Fibroblast of lung (primary cell): ENCODE measurements at regions not wholly inside any gene's neighbourhood (a gene's known extent, or its start where the extent isn't known, plus 50 kb on each side); places are given as distances from the start of the nearest gene placed in this dataset.

Experiments used
- CTCF ChIP-seq, 2 donors: IDR thresholded peaks in 1 of 2; conservative IDR thresholded peaks in 1 of 2; 1 replicate in 1 of 2; 2 replicates in 1 of 2; pipeline ENCODE4 v1.5.1; 2011 to 2012; ENCODE audit warnings: low read length in 2 of 2, control low read depth in 1 of 2, inconsistent platforms in 1 of 2, low read depth in 1 of 2, mild to moderate bottlenecking in 1 of 2
- EZH2 ChIP-seq: IDR thresholded peaks from 2 replicates; pipeline ENCODE4 v1.5.1; 2012; ENCODE audit warnings: low read length, control low read depth, mild to moderate bottlenecking; ENCODE audit errors: missing control alignments

- no peak for TF ChIP-seq EZH2
- TF ChIP-seq CTCF (conservative IDR thresholded peaks at IDR 0.05 in 1 of 2, IDR thresholded peaks at IDR 0.05 in 1 of 2; ENCODE audit: low read depth in 1 of 2, low read length in 2 of 2) = no peak
Measured at GRCh38 chr12:91817517-91817916, 328.1 kb downstream of the BTG1 start.
